IMR-90 (cell line): ENCODE measurements at regions not wholly inside any gene's neighbourhood (a gene's known extent, or its start where the extent isn't known, plus 50 kb on each side); places are given as distances from the start of the nearest gene placed in this dataset.

Experiments
- ATAC-seq: fragments of 200-7000 bp; cut with Tn5 transposase; 2 replicates; pipeline ENCODE4 v1.9.1; 2020; ENCODE audit warnings: low read depth, mild to moderate bottlenecking, moderate library complexity
- BruUV-seq: library from RNA; stranded (reverse); fragments of 400-500 nt; replicated peaks from 2 replicates; lab custom pipeline; 2021; lab: Mats Ljungman, UMichigan
- CTCF ChIA-PET: fragments of 300-600 bp; formaldehyde crosslinking; extraction: SDS; loops from one replicate; lab custom pipeline; 2021; ENCODE audit warnings: antibody characterized with exemption; lab: Yijun Ruan, JAX
- POLR2A ChIA-PET: fragments of 300-600 bp; sonication (Branson Sonifier 250); formaldehyde crosslinking; loops from one replicate; lab custom pipeline; 2022; ENCODE audit warnings: antibody characterized with exemption; ENCODE audit not compliant: unreplicated experiment; lab: Charles Lee
- DNase-seq: peaks from one replicate; pipeline ENCODE4 v3.0.0; 2013
- H2AFZ ChIP-seq: replicated peaks from 2 replicates; pipeline ENCODE3; 2013; ENCODE audit warnings: low read length, mild to moderate bottlenecking; ENCODE audit not compliant: poor library complexity
- H2AK5ac ChIP-seq: 2 replicates; pipeline ENCODE4 v1.6.1; 2013; ENCODE audit warnings: low read depth, low read length, inconsistent platforms
- H2AK9ac ChIP-seq: replicated peaks from 2 replicates; pipeline ENCODE3; 2013; ENCODE audit warnings: mild to moderate bottlenecking, low read depth, low read length, moderate library complexity; ENCODE audit not compliant: poor library complexity
- H2BK120ac ChIP-seq: 2 replicates; pipeline ENCODE4 v1.6.1; 2013; ENCODE audit warnings: low read depth, low read length, inconsistent platforms
- H2BK15ac ChIP-seq: 3 replicates; pipeline ENCODE4 v1.6.1; 2013; ENCODE audit warnings: low read depth, low read length, inconsistent platforms
- H2BK20ac ChIP-seq: 2 replicates; pipeline ENCODE4 v1.6.1; 2013; ENCODE audit warnings: low read depth, mild to moderate bottlenecking, inconsistent platforms, low read length, moderate library complexity
- H2BK5ac ChIP-seq: 2 replicates; pipeline ENCODE4 v1.6.1; 2013; ENCODE audit warnings: mild to moderate bottlenecking, low read depth, low read length, inconsistent platforms; ENCODE audit not compliant: poor library complexity, severe bottlenecking
- H3K14ac ChIP-seq: replicated peaks from 2 replicates; pipeline ENCODE4 v1.6.1; 2013; ENCODE audit warnings: low read depth, low read length, inconsistent platforms
- H3K18ac ChIP-seq: 2 replicates; pipeline ENCODE4 v1.6.1; 2013; ENCODE audit warnings: low read depth, low read length, control low read depth
- H3K23ac ChIP-seq: 2 replicates; pipeline ENCODE4 v1.6.1; 2013; ENCODE audit warnings: low read depth, low read length, inconsistent platforms
- H3K27ac ChIP-seq: 2 replicates; pipeline ENCODE4 v1.5.1; 2013; ENCODE audit warnings: mild to moderate bottlenecking, control low read depth, low read length; ENCODE audit not compliant: insufficient read depth
- H3K27me3 ChIP-seq: 2 replicates; pipeline ENCODE4 v1.6.1; 2013; ENCODE audit warnings: low read length; ENCODE audit not compliant: control insufficient read depth, insufficient read depth
- H3K36me3 ChIP-seq: 2 replicates; pipeline ENCODE4 v1.6.1; 2013; ENCODE audit warnings: low read length, mixed read lengths; ENCODE audit not compliant: control insufficient read depth, insufficient read depth
- H3K4ac ChIP-seq: 2 replicates; pipeline ENCODE4 v1.6.1; 2013; ENCODE audit warnings: low read depth, low read length, inconsistent platforms
- H3K4me1 ChIP-seq: 2 replicates; pipeline ENCODE4 v1.6.1; 2013; ENCODE audit warnings: low read length, mixed read lengths; ENCODE audit not compliant: control insufficient read depth, insufficient read depth
- H3K4me2 ChIP-seq: 2 replicates; pipeline ENCODE4 v1.6.1; 2013; ENCODE audit warnings: low read depth, mild to moderate bottlenecking, control low read depth, low read length, moderate library complexity
- H3K4me3 ChIP-seq: 2 replicates; pipeline ENCODE4 v1.5.1; 2013; ENCODE audit warnings: low read depth, mild to moderate bottlenecking, control low read depth, low read length, moderate library complexity; ENCODE audit not compliant: insufficient read depth
- H3K56ac ChIP-seq: 2 replicates; pipeline ENCODE4 v1.6.1; 2013; ENCODE audit warnings: low read length, inconsistent platforms; ENCODE audit not compliant: insufficient read depth; ENCODE audit errors: extremely low read depth
- H3K79me1 ChIP-seq, 2 experiments: 2 replicates each; pipeline ENCODE4 v1.6.1; 2013; ENCODE audit warnings: low read length in 2 of 2, inconsistent platforms in 1 of 2, low read depth in 1 of 2
- H3K9ac ChIP-seq: 2 replicates; pipeline ENCODE4 v1.6.1; 2013; ENCODE audit warnings: low read depth, low read length, control low read depth
- H3K9me1 ChIP-seq: 2 replicates; pipeline ENCODE4 v1.6.1; 2013; ENCODE audit warnings: low read length, inconsistent platforms; ENCODE audit not compliant: insufficient read depth
- H3K9me3 ChIP-seq: 2 replicates; pipeline ENCODE4 v1.6.1; 2013; ENCODE audit warnings: low read length; ENCODE audit not compliant: control insufficient read depth, insufficient read depth
- H4K20me1 ChIP-seq: 2 replicates; pipeline ENCODE4 v1.6.1; 2013; ENCODE audit warnings: low read length, inconsistent platforms; ENCODE audit not compliant: insufficient read depth
- H4K5ac ChIP-seq: 2 replicates; pipeline ENCODE4 v1.6.1; 2013; ENCODE audit warnings: mild to moderate bottlenecking, low read depth, low read length, control low read depth
- H4K8ac ChIP-seq, 2 experiments: 2 replicates each; pipeline ENCODE4 v1.6.1; 2013; ENCODE audit warnings: low read depth in 2 of 2, low read length in 2 of 2, control low read depth in 1 of 2, inconsistent platforms in 1 of 2
- H4K91ac ChIP-seq: 2 replicates; pipeline ENCODE4 v1.6.1; 2013; ENCODE audit warnings: low read depth, low read length, inconsistent platforms; ENCODE audit not compliant: insufficient read depth
- CEBPB ChIP-seq: IDR thresholded peaks from 2 replicates; pipeline ENCODE4 v1.6.1; 2012; ENCODE audit warnings: low read depth, low read length, improper control_type of control experiment
- RAD21 ChIP-seq: IDR thresholded peaks from 2 replicates; pipeline ENCODE4 v1.6.1; 2012; ENCODE audit warnings: low read length, improper control_type of control experiment
- whole genome bisulfite sequencing, 2 experiments: methylation state at CpG; one replicate each; pipeline versions ENCODE4 v1.1.5 to v1.1.7; 2013; ENCODE audit warnings: missing lambda C conversion rate in 2 of 2; ENCODE audit not compliant: insufficient read length in 1 of 2; ENCODE audit errors: extremely low coverage in 2 of 2; 5-methylcytosine and 5-hydroxymethylcytosine counted together
- dilution Hi-C: fragments of 300-500 bp; cut with HindIII; formaldehyde crosslinking; loops from one replicate; pipeline ENCODE4 v1.14.3; 2018; ENCODE audit warnings: low sequenced_read_pairs; ENCODE audit not compliant: unreplicated experiment
- in situ Hi-C: fragments of 300-500 bp; cut with MboI; formaldehyde crosslinking; loops from 3 replicates; pipeline ENCODE4 v1.14.3; 2019; ENCODE audit warnings: low sequenced_read_pairs, inconsistent platforms, mixed read lengths
- intact Hi-C: fragments of 100-400 bp; cut with micrococcal nuclease; formaldehyde crosslinking; loops from 2 replicates; pipeline ENCODE4 v1.10.0; 2022

GRCh38 chr5:43772764-43773477 lies 169.9 kb downstream of the NNT start:
- Histone ChIP-seq H3K4me3 (no peak overlapping the region), H3K36me3 (no peaks in the 10 kb centered on the region), H3K18ac (peak overlapping the region; percentile 70), H3K4me1 (peaks cover 8% of the 10 kb centered on the region), H3K9ac (peak overlapping the region; percentile 1), H2AK5ac (peak overlapping the region; percentile 85; the same call in 1 of the 2 replicates), H2BK120ac (peak overlapping the region; percentile 100), H3K27ac (peak overlapping the region; percentile 91), H3K14ac (peak overlapping the region; percentile 81), H3K9me3 (no peaks in the 10 kb centered on the region), H3K23ac (peak overlapping the region; percentile 93), H3K79me1 (no peaks in the 10 kb centered on the region), H2BK15ac (peak overlapping the region; percentile 96; the same call in 2 of the 3 replicates), H3K4me2 (peak overlapping the region; percentile 54; the same call in 1 of the 2 replicates), H2BK5ac (peak overlapping the region; percentile 91), H3K27me3 (no peaks in the 10 kb centered on the region), H2BK20ac (peak overlapping the region; percentile 99), H4K20me1 (no peaks in the 10 kb centered on the region), H3K56ac (peak overlapping the region; percentile 94), H4K8ac (peak overlapping the region; percentile 77 to 89), H4K5ac (peak overlapping the region; percentile 70), H3K4ac (peak overlapping the region; percentile 96), H2AK9ac (no peak overlapping the region), H2AFZ (no peak overlapping the region), H4K91ac (peak overlapping the region; percentile 97), H3K9me1 (peaks cover 4% of the 10 kb centered on the region)
- intact Hi-C loops, result loop anchor here (5.0 kb wide), 1 partner anchor 224 kb away; no protein-coding TSS in a partner anchor
- TF ChIP-seq CEBPB (peak; percentile 70; the same call in 1 of the 2 replicates), RAD21 (no peak)
- CTCF ChIA-PET, result interaction anchor here (0.6 kb wide), 1 partner anchor 342 kb away, joined by 3 read pairs; no protein-coding TSS in a partner anchor
- no TSS peak for BruUV-seq
- dilution Hi-C loops, result no loop called here
- peak; percentile 73 for DNase-seq
- WGBS, 2 experiments, result 0% methylated on average over 1 of the region's 5 CpGs; no CpG with 5 or more reads in 1 of the 2 experiments
- POLR2A ChIA-PET, result no interaction called here
- ATAC-seq, result peak; percentile 21; the same call in 1 of the 2 replicates
- in situ Hi-C loops, result no loop called here
